Neural progenitor cell (in vitro differentiated cells): ENCODE measurements at regions not wholly inside any gene's neighbourhood (a gene's known extent, or its start where the extent isn't known, plus 50 kb on each side); places are given as distances from the start of the nearest gene placed in this dataset.

Source experiments
- CTCF ChIP-seq: fragments of 200-600 bp; sonication (generic); IDR thresholded peaks from 2 replicates; pipeline ENCODE4 v1.5.1; 2017; ENCODE audit warnings: antibody characterized with exemption, mild to moderate bottlenecking
- EZH2phosphoT487 ChIP-seq: fragments of 200-600 bp; sonication (generic); IDR thresholded peaks from 2 replicates; pipeline ENCODE4 v1.6.1; 2017; ENCODE audit warnings: antibody characterized with exemption

DNA sequence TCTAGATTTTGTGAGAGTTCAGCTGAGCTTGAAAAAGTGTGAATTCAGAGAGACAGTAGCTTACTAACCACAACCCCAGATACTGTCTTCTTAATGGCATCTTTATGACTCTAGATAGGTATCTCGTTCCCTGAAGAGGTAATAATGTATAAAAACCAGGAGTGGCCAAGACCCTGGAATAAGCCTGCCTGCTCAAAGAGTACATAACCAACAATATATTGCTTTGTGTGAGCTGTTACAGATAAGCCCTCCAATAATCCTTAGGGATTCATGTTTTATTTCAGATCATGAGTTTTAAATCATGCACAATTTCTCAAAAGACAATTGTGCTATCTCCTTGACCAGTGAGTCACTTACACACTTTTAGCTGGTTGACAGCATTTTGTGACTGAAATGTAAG, 327.8 kb upstream of the ADGRB3 start:
- TF ChIP-seq CTCF (no peak), EZH2phosphoT487 (no peak)
